Mesothelial cell of epicardium (in vitro differentiated cells): ENCODE measurements at regions not wholly inside any gene's neighbourhood (a gene's known extent, or its start where the extent isn't known, plus 50 kb on each side); places are given as distances from the start of the nearest gene placed in this dataset.

Source experiments
- DNase-seq, 2 experiments: peaks; one replicate each; pipeline ENCODE4 v3.0.0; 2021; ENCODE audit warnings: low spot score in 2 of 2; ENCODE audit not compliant: unreplicated experiment in 2 of 2
- H3K27ac Mint-ChIP-seq: 2 replicates; pipeline ENCODE4 v1.8.0; 2021; ENCODE audit warnings: mixed read lengths
- H3K27me3 Mint-ChIP-seq: 2 replicates; pipeline ENCODE4 v1.8.0; 2021; ENCODE audit warnings: low read depth, mixed read lengths
- H3K36me3 Mint-ChIP-seq: 2 replicates; pipeline ENCODE4 v1.8.0; 2021; ENCODE audit warnings: mixed read lengths
- H3K4me1 Mint-ChIP-seq: 2 replicates; pipeline ENCODE4 v1.8.0; 2021; ENCODE audit warnings: mixed read lengths
- H3K4me3 Mint-ChIP-seq: 2 replicates; pipeline ENCODE4 v1.8.0; 2021; ENCODE audit warnings: mild to moderate bottlenecking, moderate library complexity, mixed read lengths
- H3K9me3 Mint-ChIP-seq: 2 replicates; pipeline ENCODE4 v1.8.0; 2021; ENCODE audit warnings: mixed read lengths
- CTCF ChIP-seq: fragments of 200-600 bp; sonication (generic); IDR thresholded peaks from one replicate; pipeline ENCODE4 v1.5.0; 2021; ENCODE audit warnings: antibody characterized with exemption; ENCODE audit not compliant: unreplicated experiment

GRCh38 chr12:85523197-85523596 is 243.2 kb downstream of the ALX1 start:
- no peaks in the 10 kb centered on the region for H3K4me1 Mint-ChIP-seq
- peaks cover 5% of the 10 kb centered on the region for H3K9me3 Mint-ChIP-seq
- H3K27me3 Mint-ChIP-seq = no peaks in the 10 kb centered on the region
- H3K4me3 Mint-ChIP-seq = no peak overlapping the region
- no peak overlapping the region for H3K27ac Mint-ChIP-seq
- TF ChIP-seq CTCF = no peak
- no peak for DNase-seq
- H3K36me3 Mint-ChIP-seq = no peaks in the 10 kb centered on the region

- no peak overlapping the region for H3K27ac Mint-ChIP-seq
- no peaks in the 10 kb centered on the region for H3K36me3 Mint-ChIP-seq
- no peak for TF ChIP-seq CTCF
- DNase-seq = no peak
- no peaks in the 10 kb centered on the region for H3K4me1 Mint-ChIP-seq
- no peaks in the 10 kb centered on the region for H3K27me3 Mint-ChIP-seq
- peaks cover 5% of the 10 kb centered on the region for H3K9me3 Mint-ChIP-seq
- no peak overlapping the region for H3K4me3 Mint-ChIP-seq
These were observed 247.2 kb downstream of the ALX1 start for GRCh38 chr12:85527192-85527591.

GRCh38 chr12:85529896-85530295 is 249.9 kb downstream of the ALX1 start:
- Mint-ChIP-seq H3K27me3 (no peaks in the 10 kb centered on the region), H3K4me1 (no peaks in the 10 kb centered on the region), H3K27ac (no peak overlapping the region), H3K4me3 (no peak overlapping the region), H3K9me3 (peaks cover 15% of the 10 kb centered on the region), H3K36me3 (peaks cover 3% of the 10 kb centered on the region)
- TF ChIP-seq CTCF = no peak
- no peak for DNase-seq

GRCh38 chr12:85530456-85530855 is 250.4 kb downstream of the ALX1 start:
- no peaks in the 10 kb centered on the region for H3K4me1 Mint-ChIP-seq
- TF ChIP-seq CTCF = no peak
- H3K27me3 Mint-ChIP-seq = no peaks in the 10 kb centered on the region
- peaks cover 3% of the 10 kb centered on the region for H3K36me3 Mint-ChIP-seq
- DNase-seq = no peak
- H3K9me3 Mint-ChIP-seq = peaks cover 15% of the 10 kb centered on the region
- no peak overlapping the region for H3K4me3 Mint-ChIP-seq
- H3K27ac Mint-ChIP-seq = no peak overlapping the region

- Mint-ChIP-seq H3K36me3 (peaks cover 3% of the 10 kb centered on the region), H3K27ac (no peak overlapping the region), H3K9me3 (peaks cover 13% of the 10 kb centered on the region), H3K4me3 (no peak overlapping the region), H3K4me1 (peaks cover 1% of the 10 kb centered on the region), H3K27me3 (no peaks in the 10 kb centered on the region)
- DNase-seq = no peak
- no peak for TF ChIP-seq CTCF
These were observed 251.3 kb downstream of the ALX1 start for GRCh38 chr12:85531341-85531740.

- no peak overlapping the region for H3K27ac Mint-ChIP-seq
- no peak for DNase-seq
- no peaks in the 10 kb centered on the region for H3K36me3 Mint-ChIP-seq
- no peaks in the 10 kb centered on the region for H3K9me3 Mint-ChIP-seq
- no peaks in the 10 kb centered on the region for H3K27me3 Mint-ChIP-seq
- H3K4me1 Mint-ChIP-seq = peaks cover 12% of the 10 kb centered on the region
- no peak overlapping the region for H3K4me3 Mint-ChIP-seq
- TF ChIP-seq CTCF = no peak
These were observed 269.6 kb downstream of the ALX1 start for GRCh38 chr12:85549640-85550039.
